PC-9 (cell line): ENCODE measurements at regions not wholly inside any gene's neighbourhood (a gene's known extent, or its start where the extent isn't known, plus 50 kb on each side); places are given as distances from the start of the nearest gene placed in this dataset.
"Not testable (repeated sequence)": the region's sequence is repeated elsewhere in the genome, so short reads cannot be mapped to it uniquely, and the experiment has no call there.

ENCODE experiments used
- EZH2 ChIP-seq: fragments of 200-600 bp; sonication (generic); IDR thresholded peaks from 2 replicates; pipeline ENCODE4 v1.8.0; 2017; ENCODE audit warnings: antibody characterized with exemption, low read depth
- TF ChIP-seq, protein P1 (sequence below): fragments of 200-600 bp; sonication (generic); conservative IDR thresholded peaks from 2 replicates; pipeline ENCODE4 v1.6.1; 2017; ENCODE audit warnings: mixed run types, antibody characterized with exemption, mild to moderate bottlenecking, moderate library complexity

DNA sequence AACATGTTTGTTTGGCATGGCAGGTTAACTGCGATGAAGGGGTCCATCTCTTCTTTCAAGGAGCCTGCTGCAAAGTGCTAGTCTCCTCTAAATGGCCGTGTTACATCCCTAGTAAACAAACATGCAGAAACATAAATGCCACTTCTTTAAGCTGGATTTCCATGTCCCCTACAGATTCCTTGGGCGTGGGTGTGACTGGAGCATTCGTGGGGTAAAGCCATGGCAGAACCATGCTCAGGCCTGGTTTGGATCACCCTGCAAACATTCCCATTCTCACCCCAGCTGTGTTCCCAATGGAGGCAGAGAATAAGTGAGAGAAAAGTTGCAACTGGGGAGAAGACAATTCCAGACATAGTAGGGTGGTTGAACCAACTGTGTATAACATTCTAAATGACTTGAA is 208.0 kb upstream of the FAM240B start:
- TF ChIP-seq, protein P1, sequence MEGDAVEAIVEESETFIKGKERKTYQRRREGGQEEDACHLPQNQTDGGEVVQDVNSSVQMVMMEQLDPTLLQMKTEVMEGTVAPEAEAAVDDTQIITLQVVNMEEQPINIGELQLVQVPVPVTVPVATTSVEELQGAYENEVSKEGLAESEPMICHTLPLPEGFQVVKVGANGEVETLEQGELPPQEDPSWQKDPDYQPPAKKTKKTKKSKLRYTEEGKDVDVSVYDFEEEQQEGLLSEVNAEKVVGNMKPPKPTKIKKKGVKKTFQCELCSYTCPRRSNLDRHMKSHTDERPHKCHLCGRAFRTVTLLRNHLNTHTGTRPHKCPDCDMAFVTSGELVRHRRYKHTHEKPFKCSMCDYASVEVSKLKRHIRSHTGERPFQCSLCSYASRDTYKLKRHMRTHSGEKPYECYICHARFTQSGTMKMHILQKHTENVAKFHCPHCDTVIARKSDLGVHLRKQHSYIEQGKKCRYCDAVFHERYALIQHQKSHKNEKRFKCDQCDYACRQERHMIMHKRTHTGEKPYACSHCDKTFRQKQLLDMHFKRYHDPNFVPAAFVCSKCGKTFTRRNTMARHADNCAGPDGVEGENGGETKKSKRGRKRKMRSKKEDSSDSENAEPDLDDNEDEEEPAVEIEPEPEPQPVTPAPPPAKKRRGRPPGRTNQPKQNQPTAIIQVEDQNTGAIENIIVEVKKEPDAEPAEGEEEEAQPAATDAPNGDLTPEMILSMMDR, result not testable (repeated sequence)
- TF ChIP-seq EZH2, result not testable (repeated sequence)
